Thoracic aorta (tissue), 2 donors: ENCODE measurements at regions not wholly inside any gene's neighbourhood (a gene's known extent, or its start where the extent isn't known, plus 50 kb on each side); places are given as distances from the start of the nearest gene placed in this dataset.

ENCODE experiments used
- ATAC-seq: fragments of 150-250 bp; one replicate; pipeline ENCODE4 v1.8.0; 2017; ENCODE audit warnings: low read depth; ENCODE audit not compliant: insufficient number of reproducible peaks, low FRiP score
- DNase-seq: peaks from one replicate; pipeline ENCODE4 v3.0.0-alpha.2; 2020; ENCODE audit warnings: low spot score
- H3K27ac ChIP-seq, 2 donors: fragments of 200-600 bp; sonication (generic); 1 replicate in 1 of 2; 2 replicates in 1 of 2; pipeline ENCODE4 v1.5.1; 2016; ENCODE audit warnings: mild to moderate bottlenecking in 2 of 2, moderate library complexity in 2 of 2
- H3K27me3 ChIP-seq: fragments of 200-600 bp; sonication (generic); replicated peaks from 2 replicates; pipeline ENCODE4 v1.6.0; 2016; ENCODE audit warnings: mild to moderate bottlenecking; ENCODE audit not compliant: insufficient read depth
- H3K36me3 ChIP-seq: fragments of 200-600 bp; sonication (generic); one replicate; pipeline ENCODE4 v1.5.1; 2016
- H3K4me1 ChIP-seq, 2 donors: fragments of 200-600 bp; sonication (generic); 1 replicate in 1 of 2; 2 replicates in 1 of 2; pipeline versions ENCODE4 v1.5.1 to v1.6.0; 2016; ENCODE audit warnings: low read depth in 2 of 2, mild to moderate bottlenecking in 1 of 2; ENCODE audit not compliant: control insufficient read depth in 1 of 2
- H3K4me3 ChIP-seq: fragments of 200-600 bp; sonication (generic); 2 replicates; pipeline ENCODE4 v1.5.1; 2016; ENCODE audit warnings: mild to moderate bottlenecking
- H3K9me3 ChIP-seq: fragments of 200-600 bp; sonication (generic); 2 replicates; pipeline ENCODE4 v1.5.1; 2016
- TF ChIP-seq, protein P1 (sequence below): fragments of 200-600 bp; sonication (generic); IDR thresholded peaks from one replicate; pipeline ENCODE4 v1.5.1; 2019; ENCODE audit warnings: antibody characterized with exemption

DNA sequence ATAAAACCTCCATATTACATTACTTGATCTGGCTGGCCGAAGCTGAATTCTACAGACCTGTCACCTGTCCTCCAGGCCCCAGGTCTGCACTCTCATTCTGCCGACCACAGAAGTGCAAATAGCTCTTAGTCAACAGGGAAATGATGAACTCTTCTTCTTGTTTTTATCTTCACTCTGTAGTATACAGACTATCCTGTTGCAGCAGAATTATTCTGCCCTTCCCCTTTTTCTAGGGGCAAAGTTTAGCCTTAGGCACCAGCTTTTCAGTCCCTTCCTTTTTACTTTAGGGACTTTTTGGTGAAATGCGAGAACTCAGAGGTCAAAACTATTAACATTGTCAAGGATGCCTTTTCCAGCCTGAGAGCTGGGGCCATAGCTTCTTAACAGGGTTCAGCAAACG is 229.6 kb upstream of the EGLN3 start:
- H3K36me3 ChIP-seq: no peaks in the 10 kb centered on the region
- H3K4me1 ChIP-seq: no peaks in the 10 kb centered on the region
- DNase-seq (no peak), ATAC-seq (no peak)
- TF ChIP-seq, protein P1, sequence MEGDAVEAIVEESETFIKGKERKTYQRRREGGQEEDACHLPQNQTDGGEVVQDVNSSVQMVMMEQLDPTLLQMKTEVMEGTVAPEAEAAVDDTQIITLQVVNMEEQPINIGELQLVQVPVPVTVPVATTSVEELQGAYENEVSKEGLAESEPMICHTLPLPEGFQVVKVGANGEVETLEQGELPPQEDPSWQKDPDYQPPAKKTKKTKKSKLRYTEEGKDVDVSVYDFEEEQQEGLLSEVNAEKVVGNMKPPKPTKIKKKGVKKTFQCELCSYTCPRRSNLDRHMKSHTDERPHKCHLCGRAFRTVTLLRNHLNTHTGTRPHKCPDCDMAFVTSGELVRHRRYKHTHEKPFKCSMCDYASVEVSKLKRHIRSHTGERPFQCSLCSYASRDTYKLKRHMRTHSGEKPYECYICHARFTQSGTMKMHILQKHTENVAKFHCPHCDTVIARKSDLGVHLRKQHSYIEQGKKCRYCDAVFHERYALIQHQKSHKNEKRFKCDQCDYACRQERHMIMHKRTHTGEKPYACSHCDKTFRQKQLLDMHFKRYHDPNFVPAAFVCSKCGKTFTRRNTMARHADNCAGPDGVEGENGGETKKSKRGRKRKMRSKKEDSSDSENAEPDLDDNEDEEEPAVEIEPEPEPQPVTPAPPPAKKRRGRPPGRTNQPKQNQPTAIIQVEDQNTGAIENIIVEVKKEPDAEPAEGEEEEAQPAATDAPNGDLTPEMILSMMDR: no peak
- H3K27me3 ChIP-seq: no peaks in the 10 kb centered on the region
- no peak overlapping the region for H3K4me3 ChIP-seq
- no peak overlapping the region for H3K27ac ChIP-seq
- no peaks in the 10 kb centered on the region for H3K9me3 ChIP-seq

DNA sequence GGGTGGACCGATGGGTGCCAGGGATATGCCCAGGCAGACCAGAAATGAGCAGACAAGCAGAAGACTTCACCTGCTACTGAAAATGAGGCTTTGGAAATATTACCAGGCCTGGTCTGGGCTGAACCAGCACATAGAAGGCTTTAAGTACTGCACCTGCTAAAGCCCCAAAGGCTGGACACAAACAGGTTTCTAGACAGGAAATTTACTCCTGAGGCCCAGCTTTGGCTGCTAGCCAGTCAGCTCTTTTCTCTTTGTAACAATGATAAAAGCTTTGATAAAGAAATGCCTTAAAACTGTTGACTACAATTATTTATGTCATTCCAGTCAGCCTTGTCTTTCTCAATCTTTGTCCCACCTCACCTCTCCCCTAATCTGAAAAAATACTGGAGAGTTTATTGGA is 228.9 kb upstream of the EGLN3 start:
- ATAC-seq: no peak

DNA sequence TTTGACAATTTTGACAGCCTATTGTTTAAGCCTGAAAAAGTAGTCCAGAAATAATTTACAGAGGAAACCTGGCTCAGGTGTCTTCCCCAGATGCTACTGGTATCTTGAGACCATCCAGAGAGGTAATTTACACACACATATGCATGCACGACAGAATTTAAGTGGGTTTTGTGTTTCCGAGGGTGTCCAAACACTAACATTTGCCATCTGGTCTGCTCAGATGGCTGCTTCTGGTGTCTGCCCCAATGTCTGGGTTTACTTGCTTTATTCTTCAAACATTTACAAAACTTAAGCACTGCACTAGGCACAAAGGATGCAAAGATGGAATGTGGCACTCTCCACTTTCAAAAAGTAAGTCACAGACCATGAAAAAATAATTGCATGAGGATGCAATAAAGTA is 226.6 kb upstream of the EGLN3 start:
- TF ChIP-seq, protein P1: no peak
- H3K4me1 ChIP-seq: peaks cover 4 to 17% of the 10 kb centered on the region in 2 donors
- H3K4me3 ChIP-seq: no peak overlapping the region
- no peak overlapping the region for H3K27ac ChIP-seq
- H3K36me3 ChIP-seq: no peaks in the 10 kb centered on the region
- no peaks in the 10 kb centered on the region for H3K9me3 ChIP-seq
- ATAC-seq (no peak), DNase-seq (no peak)
- H3K27me3 ChIP-seq: no peaks in the 10 kb centered on the region

More for the DNA sequence above, 228.9 kb upstream of the EGLN3 start:
- TF ChIP-seq, protein P1: no peak
- Histone ChIP-seq H3K27me3 (no peaks in the 10 kb centered on the region), H3K9me3 (no peaks in the 10 kb centered on the region), H3K36me3 (no peaks in the 10 kb centered on the region), H3K27ac (no peak overlapping the region), H3K4me1 (no peaks in the 10 kb centered on the region), H3K4me3 (no peak overlapping the region)
- DNase-seq: no peak

DNA sequence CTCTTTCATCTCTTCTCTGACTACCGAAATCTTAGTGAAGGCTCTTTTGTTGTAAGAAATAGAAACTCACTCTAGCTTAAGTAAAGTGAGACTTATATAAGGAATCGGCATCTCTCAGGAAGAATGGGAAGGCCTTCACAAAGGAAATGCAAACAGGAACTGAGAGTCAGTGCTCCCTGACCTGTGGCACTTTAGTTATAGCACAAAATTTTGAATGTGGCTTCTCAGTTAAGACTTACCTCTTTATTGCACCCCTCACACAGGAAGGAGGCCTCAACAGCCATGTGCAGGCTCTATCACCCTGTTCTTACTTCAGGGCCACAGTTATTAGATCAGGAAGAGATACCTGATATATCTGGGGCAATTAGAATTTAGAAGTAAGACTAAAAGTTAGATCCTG is 224.7 kb upstream of the EGLN3 start:
- Histone ChIP-seq H3K36me3 (no peaks in the 10 kb centered on the region), H3K27me3 (no peaks in the 10 kb centered on the region), H3K27ac (no peak overlapping the region), H3K4me3 (no peak overlapping the region), H3K4me1 (peaks cover 7 to 31% of the 10 kb centered on the region in 2 donors), H3K9me3 (no peaks in the 10 kb centered on the region)
- TF ChIP-seq, protein P1: no peak
- DNase-seq (no peak), ATAC-seq (no peak)

DNA sequence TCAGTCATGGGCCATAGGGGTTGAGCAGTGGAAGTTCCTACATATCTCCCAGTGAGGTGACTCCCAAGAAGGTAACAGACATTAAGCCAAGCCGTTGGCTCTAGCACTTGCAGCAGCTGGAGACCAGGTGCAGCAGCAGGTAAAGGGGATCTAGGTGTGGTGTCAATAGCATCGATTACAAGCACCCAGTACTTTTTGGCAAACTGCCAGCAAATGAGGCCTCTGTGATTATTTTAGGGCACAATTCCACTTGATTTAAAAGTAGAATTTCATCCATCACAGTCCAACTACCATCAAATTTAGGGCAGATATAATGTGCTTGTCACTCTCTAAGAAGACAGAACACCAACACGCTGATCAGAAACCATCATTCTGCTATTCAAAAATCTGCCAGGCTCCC is 224.1 kb upstream of the EGLN3 start:
- no peak overlapping the region for H3K4me3 ChIP-seq

More for the DNA sequence above, 224.1 kb upstream of the EGLN3 start:
- ATAC-seq (no peak), DNase-seq (no peak)
- Histone ChIP-seq H3K27me3 (no peaks in the 10 kb centered on the region), H3K9me3 (no peaks in the 10 kb centered on the region), H3K36me3 (no peaks in the 10 kb centered on the region), H3K27ac (no peak overlapping the region), H3K4me1 (peaks cover 7 to 31% of the 10 kb centered on the region in 2 donors)
- TF ChIP-seq, protein P1: no peak
